Smooth muscle cell (in vitro differentiated cells): ENCODE measurements at regions not wholly inside any gene's neighbourhood (a gene's known extent, or its start where the extent isn't known, plus 50 kb on each side); places are given as distances from the start of the nearest gene placed in this dataset.

Source experiments
- DNase-seq: peaks from one replicate; lab custom pipeline; 2025; ENCODE audit not compliant: unreplicated experiment; lab: John Stamatoyannopoulos, UW
- H2AFZ ChIP-seq: fragments of 200-600 bp; sonication (generic); 2 replicates; pipeline ENCODE4 v1.6.0; 2016; ENCODE audit warnings: antibody characterized with exemption, low read depth, mild to moderate bottlenecking
- H3F3A ChIP-seq: fragments of 200-600 bp; sonication (generic); 2 replicates; pipeline ENCODE4 v1.6.0; 2017; ENCODE audit warnings: antibody characterized with exemption, low read depth
- H3K27ac ChIP-seq: fragments of 200-600 bp; sonication (generic); 2 replicates; pipeline ENCODE4 v1.5.1; 2016; ENCODE audit warnings: low read depth, mild to moderate bottlenecking
- H3K27me3 ChIP-seq: fragments of 200-600 bp; sonication (generic); 2 replicates; pipeline ENCODE4 v1.6.1; 2016; ENCODE audit warnings: low read depth, mild to moderate bottlenecking
- H3K36me3 ChIP-seq: fragments of 200-600 bp; sonication (generic); 2 replicates; pipeline ENCODE4 v1.5.1; 2016; ENCODE audit warnings: low read depth
- H3K4me1 ChIP-seq: fragments of 200-600 bp; sonication (generic); 2 replicates; pipeline ENCODE4 v1.5.1; 2016; ENCODE audit warnings: low read depth
- H3K4me2 ChIP-seq: fragments of 200-600 bp; sonication (generic); 2 replicates; pipeline ENCODE4 v1.6.0; 2016; ENCODE audit warnings: mild to moderate bottlenecking
- H3K4me3 ChIP-seq: fragments of 200-600 bp; sonication (generic); 2 replicates; pipeline ENCODE4 v1.5.1; 2016; ENCODE audit warnings: mild to moderate bottlenecking
- H3K79me2 ChIP-seq: fragments of 200-600 bp; sonication (generic); 2 replicates; pipeline ENCODE4 v1.6.0; 2016; ENCODE audit warnings: low read depth, mild to moderate bottlenecking
- H3K9ac ChIP-seq: fragments of 200-600 bp; sonication (generic); 2 replicates; pipeline ENCODE4 v1.6.0; 2016; ENCODE audit warnings: low read depth
- H3K9me3 ChIP-seq: fragments of 200-600 bp; sonication (generic); replicated peaks from 2 replicates; pipeline ENCODE4 v1.5.1; 2016; ENCODE audit warnings: low read depth
- H4K20me1 ChIP-seq: fragments of 200-600 bp; sonication (generic); 2 replicates; pipeline ENCODE4 v1.6.0; 2016; ENCODE audit warnings: low read depth
- WGBS: methylation state at CpG from one replicate; pipeline ENCODE4 v1.1.7; 2016; ENCODE audit warnings: low lambda C conversion rate; 5-methylcytosine and 5-hydroxymethylcytosine counted together
- TF ChIP-seq, protein P1 (sequence below): fragments of 200-600 bp; sonication (generic); IDR thresholded peaks from 2 replicates; pipeline ENCODE4 v1.5.1; 2017; ENCODE audit warnings: borderline replicate concordance, mild to moderate bottlenecking, antibody characterized with exemption; ENCODE audit not compliant: insufficient read depth, poor library complexity, severe bottlenecking

DNA sequence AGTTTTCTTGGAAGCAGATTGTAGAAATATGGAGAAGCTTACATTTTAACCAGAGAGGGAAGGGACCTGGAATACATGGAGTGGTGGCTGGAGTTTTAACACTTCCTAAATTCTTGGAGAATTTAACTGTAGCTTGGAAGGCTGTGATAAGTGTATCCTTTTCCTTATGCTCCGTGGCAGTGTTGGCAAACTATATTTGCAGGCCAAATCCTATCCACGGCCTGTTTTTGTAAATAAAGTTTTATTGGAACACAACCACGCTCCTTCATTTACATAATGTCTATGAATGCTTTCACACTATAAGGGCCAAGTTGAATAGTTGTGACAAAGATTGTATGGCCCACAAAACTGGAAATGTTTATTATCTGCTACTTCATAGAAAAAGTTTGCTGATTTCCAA, 110.6 kb upstream of the MIR17HG start:
- WGBS = 96% methylated on average over 3 of the region's 3 CpGs
- Histone ChIP-seq H3K27ac (no peak overlapping the region), H3K79me2 (no peaks in the 10 kb centered on the region), H3K4me1 (peaks cover 17% of the 10 kb centered on the region), H3K9me3 (no peaks in the 10 kb centered on the region), H4K20me1 (no peaks in the 10 kb centered on the region), H2AFZ (no peak overlapping the region), H3K27me3 (no peaks in the 10 kb centered on the region), H3K4me3 (no peak overlapping the region), H3K36me3 (no peaks in the 10 kb centered on the region), H3F3A (no peaks in the 10 kb centered on the region), H3K4me2 (no peak overlapping the region), H3K9ac (no peak overlapping the region)
- DNase-seq = no peak
- TF ChIP-seq, protein P1, sequence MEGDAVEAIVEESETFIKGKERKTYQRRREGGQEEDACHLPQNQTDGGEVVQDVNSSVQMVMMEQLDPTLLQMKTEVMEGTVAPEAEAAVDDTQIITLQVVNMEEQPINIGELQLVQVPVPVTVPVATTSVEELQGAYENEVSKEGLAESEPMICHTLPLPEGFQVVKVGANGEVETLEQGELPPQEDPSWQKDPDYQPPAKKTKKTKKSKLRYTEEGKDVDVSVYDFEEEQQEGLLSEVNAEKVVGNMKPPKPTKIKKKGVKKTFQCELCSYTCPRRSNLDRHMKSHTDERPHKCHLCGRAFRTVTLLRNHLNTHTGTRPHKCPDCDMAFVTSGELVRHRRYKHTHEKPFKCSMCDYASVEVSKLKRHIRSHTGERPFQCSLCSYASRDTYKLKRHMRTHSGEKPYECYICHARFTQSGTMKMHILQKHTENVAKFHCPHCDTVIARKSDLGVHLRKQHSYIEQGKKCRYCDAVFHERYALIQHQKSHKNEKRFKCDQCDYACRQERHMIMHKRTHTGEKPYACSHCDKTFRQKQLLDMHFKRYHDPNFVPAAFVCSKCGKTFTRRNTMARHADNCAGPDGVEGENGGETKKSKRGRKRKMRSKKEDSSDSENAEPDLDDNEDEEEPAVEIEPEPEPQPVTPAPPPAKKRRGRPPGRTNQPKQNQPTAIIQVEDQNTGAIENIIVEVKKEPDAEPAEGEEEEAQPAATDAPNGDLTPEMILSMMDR = no peak

DNA sequence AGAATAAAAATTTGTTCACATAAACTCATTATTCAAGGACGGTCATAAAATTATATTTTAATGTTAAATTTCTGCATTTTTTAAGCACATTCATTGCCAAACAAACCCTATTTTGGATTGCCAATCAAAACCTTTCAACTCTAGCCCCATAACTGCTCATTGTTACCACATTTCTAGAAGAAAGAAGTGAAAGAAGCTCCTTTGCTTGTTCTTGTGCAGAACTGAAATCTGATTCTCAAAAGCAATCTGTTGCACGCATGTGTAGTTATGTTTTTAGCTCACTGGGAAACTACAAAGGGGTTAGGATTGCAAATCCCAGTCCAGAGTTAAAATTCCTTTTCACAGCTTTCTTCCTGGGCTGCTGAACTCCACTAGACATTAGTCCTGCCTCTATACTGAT, 109.5 kb upstream of the MIR17HG start:
- WGBS = 86% methylated on average over 2 of the region's 2 CpGs

DNA sequence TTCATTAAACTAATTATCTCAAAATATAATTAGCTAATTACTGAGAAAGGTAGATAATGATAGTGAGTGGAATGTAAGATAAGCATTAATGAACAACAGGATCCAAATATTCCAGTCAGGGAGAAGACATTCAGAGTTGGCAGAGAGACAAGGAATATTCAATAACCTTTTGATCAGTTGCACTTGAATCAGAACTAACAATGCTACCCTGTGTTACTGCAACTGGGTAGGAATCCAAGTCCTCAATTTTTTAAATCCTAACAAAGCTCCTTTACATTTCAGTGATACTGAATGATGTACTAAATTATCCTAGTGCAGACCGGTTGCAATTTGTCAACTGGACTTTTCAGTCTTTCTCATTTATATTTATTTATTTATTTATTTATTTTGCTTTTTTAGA, 107.1 kb upstream of the MIR17HG start:
- Histone ChIP-seq H3K9ac (no peak overlapping the region), H3F3A (no peaks in the 10 kb centered on the region), H3K4me3 (no peak overlapping the region), H3K79me2 (no peaks in the 10 kb centered on the region), H3K27me3 (no peaks in the 10 kb centered on the region), H2AFZ (no peak overlapping the region), H3K36me3 (no peaks in the 10 kb centered on the region), H4K20me1 (no peaks in the 10 kb centered on the region), H3K4me1 (no peaks in the 10 kb centered on the region), H3K9me3 (no peaks in the 10 kb centered on the region), H3K4me2 (no peak overlapping the region), H3K27ac (no peak overlapping the region)
- TF ChIP-seq, protein P1 = no peak
- DNase-seq = no peak
- WGBS = 100% methylated on average over 1 of the region's 1 CpG

More for the DNA sequence above, 109.5 kb upstream of the MIR17HG start:
- Histone ChIP-seq H3K27ac (no peak overlapping the region), H3F3A (no peaks in the 10 kb centered on the region), H4K20me1 (no peaks in the 10 kb centered on the region), H3K9ac (no peak overlapping the region), H3K9me3 (no peaks in the 10 kb centered on the region), H3K27me3 (no peaks in the 10 kb centered on the region), H3K36me3 (no peaks in the 10 kb centered on the region), H2AFZ (no peak overlapping the region), H3K79me2 (no peaks in the 10 kb centered on the region), H3K4me2 (no peak overlapping the region), H3K4me3 (no peak overlapping the region), H3K4me1 (peaks cover 6% of the 10 kb centered on the region)
- TF ChIP-seq, protein P1 = no peak
- no peak for DNase-seq

DNA sequence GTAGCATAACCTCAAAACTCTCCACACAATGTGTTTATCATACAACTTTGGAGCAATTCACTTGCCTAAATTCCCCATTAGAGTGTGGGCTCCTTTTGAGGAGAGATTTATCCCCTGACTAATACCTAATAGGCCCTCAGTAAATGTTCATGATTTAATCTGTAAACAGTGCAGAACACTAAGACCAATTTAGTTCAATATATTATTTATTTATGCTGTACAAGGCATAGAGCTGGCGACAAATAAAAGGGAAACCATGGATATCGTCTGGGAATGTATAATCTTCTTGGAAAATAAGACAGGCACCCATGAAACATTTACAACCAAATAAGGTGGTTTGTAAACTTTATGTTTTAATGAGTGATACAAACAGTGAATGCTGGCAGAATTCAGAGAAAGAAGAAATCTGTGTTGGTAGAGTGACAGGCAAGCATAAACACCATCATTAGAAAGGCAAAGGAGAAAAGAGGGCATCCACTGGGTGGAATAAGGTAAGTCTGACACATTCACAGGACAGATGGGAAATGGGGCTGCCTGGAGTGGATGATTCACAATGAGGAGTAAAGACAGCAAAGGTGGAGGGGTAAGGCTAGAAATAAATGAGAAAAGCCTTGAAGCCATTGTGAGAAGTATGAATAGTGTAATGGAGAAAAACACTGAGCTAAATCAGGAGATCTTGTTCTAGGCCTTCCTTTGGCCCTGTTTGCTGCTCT, 106.1 kb upstream of the MIR17HG start:
- Histone ChIP-seq H4K20me1 (no peaks in the 10 kb centered on the region), H3K36me3 (no peaks in the 10 kb centered on the region), H3K27ac (no peak overlapping the region), H3K9ac (no peak overlapping the region), H3K79me2 (no peaks in the 10 kb centered on the region), H3K9me3 (no peaks in the 10 kb centered on the region), H2AFZ (no peak overlapping the region), H3F3A (no peaks in the 10 kb centered on the region), H3K4me2 (no peak overlapping the region), H3K4me3 (no peak overlapping the region), H3K4me1 (no peaks in the 10 kb centered on the region), H3K27me3 (no peaks in the 10 kb centered on the region)
- TF ChIP-seq, protein P1 = no peak
- 96% methylated on average over 2 of the region's 2 CpGs for WGBS
- no peak for DNase-seq
